HuH-7.5 (cell line): ENCODE measurements at regions not wholly inside any gene's neighbourhood (a gene's known extent, or its start where the extent isn't known, plus 50 kb on each side); places are given as distances from the start of the nearest gene placed in this dataset.

Source experiments
- DNase-seq: peaks from one replicate; pipeline ENCODE4 v3.0.0; 2011; ENCODE audit warnings: low spot score

DNA sequence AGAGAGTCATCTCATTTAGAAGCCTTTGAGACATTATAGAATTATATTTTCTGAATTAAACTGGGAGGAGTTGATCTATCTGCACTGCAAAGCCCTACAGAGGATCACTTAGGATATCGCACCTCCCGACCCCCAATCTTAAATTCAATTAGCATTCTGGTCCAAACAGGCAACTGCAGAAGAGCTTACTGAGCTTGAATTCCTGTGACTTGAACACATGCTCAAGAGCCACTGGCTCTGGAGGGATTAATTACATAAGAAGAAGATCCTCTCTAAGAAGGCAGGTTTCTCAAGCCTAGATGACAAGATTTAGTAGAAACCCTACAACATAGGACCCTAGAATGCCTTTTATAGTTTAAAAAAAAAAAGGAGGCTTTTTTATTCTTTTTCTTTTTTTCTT lies 548.9 kb downstream of the ARAP2 start:
- DNase-seq = no peak

DNA sequence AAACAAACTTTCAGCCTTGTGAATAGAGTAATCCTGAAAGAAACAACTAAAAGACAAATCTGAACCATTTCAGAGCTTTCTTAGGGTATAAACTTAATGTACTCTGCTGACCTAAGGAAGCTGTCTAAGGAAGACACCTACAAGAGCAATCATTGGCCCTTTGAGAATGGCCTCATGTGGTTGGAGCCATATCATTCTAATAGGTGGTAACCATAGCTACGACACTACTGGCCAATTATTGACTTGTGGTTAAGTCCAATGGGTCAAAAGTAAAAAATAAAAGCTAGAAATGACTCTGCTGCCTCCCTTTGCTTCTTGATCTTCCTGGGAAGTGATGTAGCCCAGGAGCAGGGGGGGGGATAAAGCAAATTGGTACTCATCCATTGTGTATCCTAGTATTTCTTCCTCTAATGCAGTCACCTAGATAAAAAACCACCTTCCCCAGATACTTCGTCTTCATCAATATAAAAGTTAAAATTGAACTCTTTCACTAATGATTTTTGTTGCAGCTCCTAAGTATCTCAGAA lies 547.0 kb downstream of the ARAP2 start:
- no peak for DNase-seq

DNA sequence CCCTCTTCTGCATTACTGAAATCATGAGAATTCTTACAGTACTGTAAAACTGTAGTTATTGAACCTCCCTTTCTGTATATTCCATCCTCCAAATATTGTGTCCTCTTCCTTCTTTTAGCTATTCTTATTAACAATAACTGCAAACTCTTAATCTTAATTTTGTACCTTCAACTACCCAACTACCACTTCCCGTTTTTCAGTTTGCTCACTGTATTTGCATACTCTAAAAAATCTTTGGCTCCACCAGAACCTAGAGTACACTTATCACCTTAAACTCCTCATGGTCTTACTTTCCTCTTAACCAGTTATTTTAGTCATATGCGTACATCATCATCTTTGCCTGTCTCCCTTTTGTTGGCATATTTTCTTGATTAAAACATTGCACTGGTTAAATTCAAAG lies 543.7 kb downstream of the ARAP2 start:
- no peak for DNase-seq

GRCh38 chr4:35709080-35709479 lies 535.2 kb downstream of the ARAP2 start:
- no peak for DNase-seq

DNA sequence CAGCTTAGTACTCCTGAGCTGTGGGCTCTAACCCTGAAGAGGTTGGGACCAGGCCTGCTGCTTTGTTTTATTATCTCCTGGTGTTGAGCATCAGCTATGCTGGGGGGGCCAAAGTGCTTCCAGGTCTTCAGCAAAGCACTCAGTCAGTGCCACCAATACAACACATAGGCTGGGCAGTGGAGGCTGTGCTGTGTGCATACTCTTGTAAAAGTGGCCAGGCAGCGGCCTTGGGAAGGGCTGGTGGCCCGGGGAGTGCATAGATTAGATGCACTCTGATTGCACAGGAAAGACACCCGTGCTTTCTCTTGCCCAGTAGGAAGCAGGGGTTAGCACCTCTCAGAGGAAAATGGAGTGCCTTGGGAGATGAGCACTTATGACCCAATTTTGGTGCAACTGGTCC lies 534.0 kb downstream of the ARAP2 start:
- no peak for DNase-seq

- no peak for DNase-seq
These were observed 533.2 kb downstream of the ARAP2 start for GRCh38 chr4:35711127-35711526.

- DNase-seq = no peak
These were observed 520.3 kb downstream of the ARAP2 start for GRCh38 chr4:35723973-35724372.

- no peak for DNase-seq
These were observed 519.2 kb downstream of the ARAP2 start for GRCh38 chr4:35725131-35725530.

GRCh38 chr4:35730414-35730813 lies 513.9 kb downstream of the ARAP2 start:
- no peak for DNase-seq

DNA sequence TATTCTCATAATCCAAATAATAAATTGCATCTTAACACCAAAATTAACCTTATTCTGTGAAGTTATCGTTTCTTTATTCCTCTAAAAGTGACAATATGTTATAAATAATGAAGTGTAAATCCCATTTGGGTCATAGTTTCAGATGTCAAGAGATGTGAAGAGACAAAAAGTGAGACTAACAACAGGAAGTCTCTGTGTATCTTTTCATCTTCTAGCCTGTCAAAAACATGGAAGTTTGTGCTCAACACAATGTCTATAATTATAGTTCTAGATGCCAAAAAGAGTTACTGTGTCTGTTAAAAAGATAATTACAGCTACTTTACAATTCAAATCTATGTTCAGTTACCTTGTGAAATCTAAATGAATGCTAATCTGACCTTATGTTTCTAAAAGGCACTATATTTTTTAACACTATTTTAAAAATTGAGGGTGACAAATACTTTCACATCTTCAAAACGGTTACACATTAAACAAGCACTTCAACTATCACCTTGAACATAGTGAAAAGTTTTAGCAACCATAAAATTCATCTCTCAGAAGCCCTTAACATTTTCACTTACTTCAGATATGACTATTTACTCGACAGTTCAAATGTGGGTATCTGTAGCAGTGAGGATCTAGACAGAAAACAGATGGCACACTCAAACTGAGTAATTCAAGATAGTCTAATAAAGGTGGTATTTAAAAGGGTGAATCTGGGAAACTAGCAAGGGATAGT lies 509.8 kb downstream of the ARAP2 start:
- DNase-seq = no peak

DNA sequence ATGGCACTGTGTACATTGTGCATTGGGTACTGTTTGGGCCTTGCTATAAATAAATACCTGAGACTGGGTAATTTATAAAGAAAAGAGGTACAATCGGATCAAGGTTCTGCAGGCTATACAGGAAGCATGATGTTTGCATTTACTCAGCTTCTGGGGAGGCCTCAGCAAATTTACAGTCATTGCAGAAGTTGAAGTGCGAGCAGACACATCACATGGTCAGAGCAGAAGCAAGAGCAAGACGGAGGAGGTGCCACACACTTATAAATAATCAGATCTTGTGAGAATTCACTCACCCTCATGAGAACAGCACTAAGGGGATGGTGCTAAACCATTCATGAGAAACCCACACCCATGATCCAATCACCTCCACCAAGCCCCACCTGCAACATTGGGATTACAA lies 505.0 kb downstream of the ARAP2 start:
- DNase-seq = no peak

GRCh38 chr4:35754047-35754446 lies 490.3 kb downstream of the ARAP2 start:
- DNase-seq = no peak

- DNase-seq = no peak
These were observed 486.5 kb downstream of the ARAP2 start for GRCh38 chr4:35757836-35758235.

DNA sequence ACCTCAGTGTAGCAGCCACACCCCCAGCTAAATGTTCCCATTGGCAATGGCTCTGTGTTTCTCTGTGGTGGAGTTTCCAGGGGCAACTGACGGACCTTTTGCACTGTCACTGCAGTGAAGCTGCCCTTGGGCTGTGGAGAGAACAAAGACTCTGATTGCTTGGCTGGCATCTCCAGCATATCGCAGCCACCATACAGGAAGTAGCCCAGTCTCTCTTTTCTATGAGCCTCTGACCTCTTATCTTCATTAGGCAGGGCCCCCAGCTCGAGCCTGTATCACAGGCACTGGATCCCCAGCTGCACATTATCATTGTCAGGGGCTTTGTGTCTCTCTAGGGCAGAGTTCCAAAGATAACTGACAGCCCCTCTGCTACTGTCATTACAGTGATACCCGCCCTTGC lies 483.5 kb downstream of the ARAP2 start:
- no peak for DNase-seq

- no peak for DNase-seq
These were observed 472.7 kb downstream of the ARAP2 start for GRCh38 chr4:35771571-35771970.

DNA sequence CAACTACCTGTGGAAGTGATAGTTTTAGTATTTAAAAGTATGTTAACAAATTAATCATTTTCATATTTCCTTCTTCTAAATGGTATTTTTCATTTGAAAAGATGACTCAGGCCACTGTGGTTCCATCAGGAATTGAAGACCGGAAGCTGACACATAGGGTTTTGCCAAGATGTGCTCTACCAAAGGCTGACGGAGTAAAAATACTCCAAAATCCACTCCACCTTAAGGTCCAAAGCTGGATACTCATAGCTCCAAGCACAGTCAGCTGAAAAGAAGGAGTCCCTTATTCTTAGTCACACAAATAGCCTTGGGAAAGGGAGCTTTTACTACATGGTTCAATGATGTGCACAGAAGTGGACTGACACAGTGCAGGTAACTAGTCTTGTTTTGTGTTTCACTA lies 472.0 kb downstream of the ARAP2 start:
- DNase-seq = no peak

- no peak for DNase-seq
These were observed 454.3 kb downstream of the ARAP2 start for GRCh38 chr4:35789899-35790574.

- DNase-seq = no peak
These were observed 451.1 kb downstream of the ARAP2 start for GRCh38 chr4:35793045-35793722.

DNA sequence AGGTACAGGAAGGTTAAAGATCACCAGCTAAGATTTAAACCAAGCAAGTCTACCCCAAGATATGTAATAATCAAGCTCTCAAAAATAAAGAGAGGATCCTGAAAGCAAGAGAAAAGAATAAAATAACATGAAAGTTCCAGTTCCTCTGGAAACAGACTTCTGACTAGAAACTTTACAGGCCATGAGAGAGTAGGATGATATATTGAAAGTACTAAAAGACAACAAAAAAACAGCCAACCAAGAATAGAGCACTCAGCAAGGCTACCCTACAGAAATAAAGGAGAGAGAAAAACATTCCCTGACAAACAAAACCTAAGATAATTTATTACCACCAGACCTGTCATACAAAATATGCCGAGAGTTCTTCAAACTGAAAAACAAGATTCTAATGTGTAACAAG lies 450.5 kb downstream of the ARAP2 start:
- no peak for DNase-seq

DNA sequence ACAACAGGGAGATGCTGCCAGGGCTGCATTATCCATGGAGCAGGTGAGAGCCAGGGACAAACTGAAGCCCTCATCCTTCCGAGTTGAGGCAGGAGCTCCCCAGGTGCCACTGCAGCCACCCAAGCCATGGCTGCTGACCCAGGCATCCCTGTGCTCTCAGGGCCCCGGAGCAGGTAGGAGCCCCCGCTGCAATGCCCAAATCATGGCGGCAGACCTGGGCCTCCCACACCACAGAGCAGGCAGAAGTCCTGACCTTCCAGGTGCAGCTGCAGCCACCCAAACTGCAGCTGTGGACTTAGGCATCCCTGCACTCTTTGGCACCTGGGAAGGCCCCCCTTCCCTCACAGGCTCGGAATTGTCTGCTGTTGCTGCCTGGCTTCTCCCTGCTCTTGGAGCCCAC lies 443.6 kb downstream of the ARAP2 start:
- no peak for DNase-seq

GRCh38 chr4:35802644-35803043 lies 441.7 kb downstream of the ARAP2 start:
- no peak for DNase-seq

- DNase-seq = no peak
These were observed 425.8 kb downstream of the ARAP2 start for GRCh38 chr4:35818520-35818919.

DNA sequence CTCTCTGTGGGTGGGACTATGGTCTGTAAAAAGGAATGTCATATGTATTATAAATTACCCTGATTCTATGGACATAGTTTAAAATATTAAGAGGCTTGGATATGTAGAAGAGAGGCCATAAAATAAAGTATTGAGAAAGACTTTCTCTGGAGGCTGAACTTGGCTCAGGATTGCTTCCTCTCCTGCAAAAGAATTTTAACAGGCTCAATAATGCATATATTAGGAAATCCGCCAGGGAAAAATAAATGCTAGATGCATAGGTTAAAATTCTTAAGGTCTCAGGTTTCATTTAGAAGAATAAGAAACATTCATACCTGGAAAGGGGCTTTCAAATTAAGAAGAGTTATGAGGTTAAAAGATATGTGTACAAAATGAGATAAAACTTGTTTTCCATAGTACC lies 424.3 kb downstream of the ARAP2 start:
- DNase-seq = no peak
